Coronary artery (tissue), 2 donors: ENCODE measurements at regions not wholly inside any gene's neighbourhood (a gene's known extent, or its start where the extent isn't known, plus 50 kb on each side); places are given as distances from the start of the nearest gene placed in this dataset.

Experiments used
- DNase-seq: peaks from one replicate; pipeline ENCODE4 v3.0.0-alpha.2; 2017; ENCODE audit warnings: low spot score
- H3K27ac ChIP-seq, 2 donors: fragments of 200-600 bp; sonication (generic); one replicate each; pipeline ENCODE4 v1.5.1; 2016 to 2019
- H3K4me3 ChIP-seq: fragments of 200-600 bp; sonication (generic); 2 replicates; pipeline ENCODE4 v1.5.1; 2016; ENCODE audit warnings: mild to moderate bottlenecking, moderate library complexity
- TF ChIP-seq, protein P1 (sequence below): fragments of 200-600 bp; sonication (generic); IDR thresholded peaks from one replicate; pipeline ENCODE4 v1.5.1; 2019; ENCODE audit warnings: antibody characterized with exemption

DNA sequence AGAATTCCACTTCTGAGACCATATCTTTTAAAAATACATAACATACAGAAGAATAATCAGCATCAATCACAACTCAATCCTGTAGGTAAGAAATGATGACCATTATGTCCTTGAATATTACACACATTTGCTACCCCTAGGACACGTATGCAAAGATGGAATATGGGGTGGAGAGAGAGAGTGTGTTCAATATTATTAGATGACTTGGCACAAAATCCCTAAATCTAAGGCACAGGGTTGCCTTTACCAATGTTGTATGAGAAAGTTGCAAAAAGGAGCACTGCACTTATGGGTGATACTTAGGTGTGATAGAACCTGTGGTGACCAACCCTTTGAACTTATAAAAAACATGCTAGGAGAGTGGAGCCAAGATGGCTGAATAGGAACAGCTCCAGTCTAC is 326.2 kb upstream of the FSHR start:
- no peak for DNase-seq
- Histone ChIP-seq H3K4me3 (no peak overlapping the region), H3K27ac (no peak overlapping the region)
- TF ChIP-seq, protein P1, sequence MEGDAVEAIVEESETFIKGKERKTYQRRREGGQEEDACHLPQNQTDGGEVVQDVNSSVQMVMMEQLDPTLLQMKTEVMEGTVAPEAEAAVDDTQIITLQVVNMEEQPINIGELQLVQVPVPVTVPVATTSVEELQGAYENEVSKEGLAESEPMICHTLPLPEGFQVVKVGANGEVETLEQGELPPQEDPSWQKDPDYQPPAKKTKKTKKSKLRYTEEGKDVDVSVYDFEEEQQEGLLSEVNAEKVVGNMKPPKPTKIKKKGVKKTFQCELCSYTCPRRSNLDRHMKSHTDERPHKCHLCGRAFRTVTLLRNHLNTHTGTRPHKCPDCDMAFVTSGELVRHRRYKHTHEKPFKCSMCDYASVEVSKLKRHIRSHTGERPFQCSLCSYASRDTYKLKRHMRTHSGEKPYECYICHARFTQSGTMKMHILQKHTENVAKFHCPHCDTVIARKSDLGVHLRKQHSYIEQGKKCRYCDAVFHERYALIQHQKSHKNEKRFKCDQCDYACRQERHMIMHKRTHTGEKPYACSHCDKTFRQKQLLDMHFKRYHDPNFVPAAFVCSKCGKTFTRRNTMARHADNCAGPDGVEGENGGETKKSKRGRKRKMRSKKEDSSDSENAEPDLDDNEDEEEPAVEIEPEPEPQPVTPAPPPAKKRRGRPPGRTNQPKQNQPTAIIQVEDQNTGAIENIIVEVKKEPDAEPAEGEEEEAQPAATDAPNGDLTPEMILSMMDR = no peak

DNA sequence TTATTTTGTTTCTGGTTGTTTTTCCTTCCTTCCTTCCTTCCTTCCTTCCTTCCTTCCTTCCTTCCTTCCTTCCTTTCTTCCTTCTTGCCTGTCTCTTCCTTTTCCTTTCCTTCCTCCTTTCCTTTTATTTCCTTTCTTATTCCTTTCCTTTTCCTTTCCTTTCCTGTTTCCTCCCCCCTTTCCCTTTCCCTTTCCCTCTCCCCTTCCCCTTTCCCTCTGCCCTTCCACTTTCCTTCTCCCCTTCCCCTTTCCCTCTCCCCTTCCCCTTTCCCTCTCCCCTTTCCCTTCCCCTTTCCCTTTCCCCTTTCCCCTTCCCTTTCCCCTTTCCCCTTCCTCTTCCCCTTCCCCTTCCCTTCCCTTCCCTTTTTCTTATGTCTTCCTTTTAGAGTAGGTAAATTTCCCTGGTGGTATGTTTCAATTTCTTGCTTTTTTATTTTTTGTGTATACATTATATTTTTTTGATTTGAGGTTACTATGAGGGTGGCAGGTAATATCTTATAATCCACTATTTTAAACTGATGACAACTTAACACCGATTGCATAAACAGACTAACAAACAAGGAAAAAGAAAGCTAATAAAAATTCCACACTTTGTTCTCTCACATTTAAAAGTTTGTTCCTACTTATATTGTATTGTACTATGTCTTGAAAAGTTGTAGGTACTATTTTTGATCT is 311.0 kb upstream of the FSHR start:
- TF ChIP-seq, protein P1 = no peak
- no peak for DNase-seq
- Histone ChIP-seq H3K27ac (no peak overlapping the region), H3K4me3 (no peak overlapping the region)

DNA sequence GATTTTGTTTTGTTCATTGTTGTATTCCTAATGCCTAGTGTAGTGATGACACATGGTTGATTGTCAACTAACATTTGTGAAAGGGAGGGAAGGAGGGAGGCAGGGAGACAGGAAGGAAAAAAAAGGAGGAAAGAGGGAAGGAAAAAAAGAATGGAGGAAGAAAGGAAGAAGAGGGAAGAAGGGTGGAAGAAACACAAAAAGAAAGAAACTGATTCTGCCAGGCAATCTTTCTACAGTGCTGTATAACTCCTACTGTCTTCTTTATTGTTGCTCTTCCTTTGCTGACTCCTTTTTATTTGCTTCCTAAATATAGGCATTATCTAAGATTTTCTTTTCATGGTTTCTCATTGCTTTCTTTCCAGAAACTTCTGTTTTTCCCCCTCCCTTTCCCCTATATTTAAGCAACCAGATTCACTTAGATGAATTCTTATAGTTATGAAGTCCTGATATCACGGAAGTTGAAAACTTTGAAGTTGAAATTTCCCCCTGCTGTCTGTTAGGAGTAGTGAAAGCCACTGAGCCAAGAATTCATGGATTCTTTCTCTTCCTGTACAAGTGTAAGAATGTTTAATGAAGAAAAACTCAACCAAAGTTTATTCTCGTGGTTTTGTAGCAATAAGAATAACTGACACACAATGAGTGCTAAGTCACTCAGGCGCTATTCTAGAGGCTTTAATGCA is 305.1 kb upstream of the FSHR start:
- no peak overlapping the region for H3K27ac ChIP-seq
- TF ChIP-seq, protein P1 = no peak
- DNase-seq = no peak
- no peak overlapping the region for H3K4me3 ChIP-seq

DNA sequence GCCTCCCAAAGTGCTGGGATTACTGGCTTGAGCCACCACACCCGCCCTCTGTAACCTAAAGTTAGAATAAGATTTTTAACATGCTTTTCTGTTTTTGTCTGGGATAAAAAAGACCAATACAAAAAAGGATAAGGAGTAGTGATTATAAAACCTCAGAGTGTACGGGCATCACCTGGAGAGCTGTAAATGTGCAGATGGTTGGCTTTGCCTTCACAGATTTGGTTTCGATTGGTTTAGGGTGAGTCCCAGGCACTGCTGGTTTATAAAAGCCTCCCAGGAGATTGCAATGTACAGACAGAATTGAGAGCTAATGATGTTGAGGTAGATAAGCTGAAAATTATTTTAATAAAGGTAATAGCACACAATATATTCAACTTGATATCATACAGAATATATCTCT is 289.7 kb upstream of the FSHR start:
- TF ChIP-seq, protein P1 = no peak

DNA sequence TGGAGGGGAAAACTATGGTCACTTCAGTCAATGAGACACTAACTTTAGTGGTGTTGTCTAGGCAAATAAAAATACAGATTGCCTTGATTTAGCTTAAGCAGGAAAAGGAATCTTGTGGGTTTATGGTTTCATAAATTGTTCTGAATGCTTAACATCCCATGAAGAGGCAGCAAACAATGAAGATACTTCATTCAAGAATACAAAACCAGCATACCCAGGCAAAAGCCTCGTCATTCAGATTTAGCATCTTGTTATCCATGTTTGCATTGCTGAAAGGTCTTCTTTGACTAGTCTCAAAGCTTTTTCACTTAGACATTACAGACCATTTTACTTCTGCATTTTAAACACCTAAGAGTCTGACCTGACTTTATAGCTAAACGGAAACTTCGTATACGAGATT is 272.7 kb upstream of the FSHR start:
- no peak for DNase-seq

More for the DNA sequence above, 289.7 kb upstream of the FSHR start:
- no peak for DNase-seq
- Histone ChIP-seq H3K4me3 (no peak overlapping the region), H3K27ac (no peak overlapping the region)

DNA sequence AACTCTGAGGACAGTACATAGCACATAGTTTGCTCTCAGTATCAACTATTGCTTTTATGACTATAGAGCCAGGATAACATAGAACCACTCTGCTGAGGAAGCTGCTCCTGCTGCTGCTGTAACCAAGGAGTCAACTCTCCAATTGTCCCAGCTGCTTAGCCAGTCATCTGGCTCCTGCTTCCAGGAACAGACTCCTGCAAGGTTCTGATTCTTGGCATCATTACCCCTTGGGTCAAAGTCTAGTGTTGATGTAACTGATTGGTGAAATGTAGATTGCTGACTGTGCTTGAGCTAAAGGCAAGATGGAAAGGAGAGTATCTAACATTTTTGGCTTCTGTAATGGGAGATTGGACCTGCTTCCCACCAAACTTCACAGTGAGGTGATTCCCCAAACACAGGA is 261.9 kb upstream of the FSHR start:
- no peak for DNase-seq

More for the DNA sequence above, 272.7 kb upstream of the FSHR start:
- Histone ChIP-seq H3K4me3 (no peak overlapping the region), H3K27ac (no peak overlapping the region)
- TF ChIP-seq, protein P1 = no peak

More for the DNA sequence above, 261.9 kb upstream of the FSHR start:
- H3K4me3 ChIP-seq = no peak overlapping the region
- TF ChIP-seq, protein P1 = no peak
- H3K27ac ChIP-seq = no peak overlapping the region
